K562 (cell line): ENCODE measurements at regions not wholly inside any gene's neighbourhood (a gene's known extent, or its start where the extent isn't known, plus 50 kb on each side); places are given as distances from the start of the nearest gene placed in this dataset.

Source experiments
- CBX5 ChIP-seq: IDR thresholded peaks from 2 replicates; pipeline ENCODE4 v1.6.1; 2014; ENCODE audit warnings: low read depth, borderline replicate concordance
- FOSL1 ChIP-seq: fragments of 200-800 bp; sonication (Bioruptor generic); conservative IDR thresholded peaks from 2 replicates; pipeline ENCODE4 v1.6.1; 2016; ENCODE audit warnings: missing genetic modification characterization, missing compliant biosample characterization
- FOXJ3 ChIP-seq: sonication (generic); formaldehyde crosslinking; IDR thresholded peaks from 2 replicates; pipeline ENCODE4 v1.4.0; 2020; ENCODE audit warnings: mild to moderate bottlenecking, missing genetic modification reagents
- LEF1 ChIP-seq: fragments of 450-650 bp; IDR thresholded peaks from 2 replicates; pipeline ENCODE4 v1.6.1; 2016; ENCODE audit warnings: mild to moderate bottlenecking
- POLR2A ChIP-seq: fragments of 450-650 bp; conservative IDR thresholded peaks from 2 replicates; pipeline ENCODE4 v1.6.1; 2016
- POLR2AphosphoS5 ChIP-seq: IDR thresholded peaks from 2 replicates; pipeline ENCODE4 v1.6.1; 2011; ENCODE audit warnings: mild to moderate bottlenecking, low read depth, low read length, moderate library complexity; ENCODE audit not compliant: control insufficient read depth, insufficient read depth
- RBM17 ChIP-seq: fragments of 200-400 bp; formaldehyde crosslinking; IDR thresholded peaks from 2 replicates; pipeline ENCODE4 v1.6.1; 2017; ENCODE audit warnings: low read depth, mild to moderate bottlenecking, low read length, borderline replicate concordance
- ZNF146 ChIP-seq: IDR thresholded peaks from one replicate; pipeline ENCODE4 v1.6.1; 2018; ENCODE audit warnings: missing compliant biosample characterization; ENCODE audit not compliant: unreplicated experiment
- ZNF384 ChIP-seq: IDR thresholded peaks from 2 replicates; pipeline ENCODE4 v1.6.1; 2012; ENCODE audit warnings: low read depth, low read length, improper control_type of control experiment
- TF ChIP-seq, protein P1 (sequence below): sonication (generic); formaldehyde crosslinking; IDR thresholded peaks from 2 replicates; pipeline ENCODE4 v1.9.0; 2022; ENCODE audit warnings: mild to moderate bottlenecking, missing genetic modification reagents
- TF ChIP-seq, protein P2 (sequence below), 2 experiments: fragments of 450-650 bp in 1 of 2; sonication (generic) in 1 of 2; formaldehyde crosslinking in 1 of 2; IDR thresholded peaks in 1 of 2; conservative IDR thresholded peaks in 1 of 2; 2 replicates each; pipeline versions ENCODE4 v1.6.1 to v1.8.1; 2016 to 2023; ENCODE audit warnings: mild to moderate bottlenecking in 2 of 2, moderate library complexity in 2 of 2, inconsistent platforms in 1 of 2, missing genetic modification reagents in 1 of 2
- TF ChIP-seq, protein P3 (sequence below): sonication (generic); formaldehyde crosslinking; IDR thresholded peaks from 2 replicates; pipeline ENCODE4 v1.8.0; 2022; ENCODE audit warnings: mild to moderate bottlenecking, missing genetic modification reagents
- TF ChIP-seq, protein P4 (sequence below): sonication (generic); formaldehyde crosslinking; IDR thresholded peaks from 2 replicates; pipeline ENCODE4 v1.8.1; 2022; ENCODE audit warnings: missing genetic modification reagents

DNA sequence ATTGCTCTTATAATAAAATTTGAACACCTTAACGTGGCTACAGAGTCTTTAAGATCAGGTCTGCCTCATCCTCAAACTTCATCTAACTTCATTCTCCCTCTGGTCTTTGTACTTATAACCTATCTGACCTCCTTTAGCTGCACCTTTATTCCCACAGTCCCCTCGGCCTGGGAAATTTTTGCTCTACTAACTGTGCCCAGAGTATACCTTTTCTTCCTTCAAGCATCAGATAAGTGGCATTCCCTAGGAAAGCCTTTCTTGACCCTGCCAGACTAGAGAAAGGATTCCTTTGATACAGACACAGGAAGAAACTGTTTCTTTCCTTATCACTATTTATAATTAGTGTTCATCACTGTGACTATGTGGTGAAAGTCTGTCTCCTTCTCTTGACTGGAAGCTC lies 79.2 kb upstream of the RPRM start:
- TF ChIP-seq, protein P1, sequence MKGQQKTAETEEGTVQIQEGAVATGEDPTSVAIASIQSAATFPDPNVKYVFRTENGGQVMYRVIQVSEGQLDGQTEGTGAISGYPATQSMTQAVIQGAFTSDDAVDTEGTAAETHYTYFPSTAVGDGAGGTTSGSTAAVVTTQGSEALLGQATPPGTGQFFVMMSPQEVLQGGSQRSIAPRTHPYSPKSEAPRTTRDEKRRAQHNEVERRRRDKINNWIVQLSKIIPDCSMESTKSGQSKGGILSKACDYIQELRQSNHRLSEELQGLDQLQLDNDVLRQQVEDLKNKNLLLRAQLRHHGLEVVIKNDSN (CRISPR knock-in tag): no peak
- TF ChIP-seq, protein P2, sequence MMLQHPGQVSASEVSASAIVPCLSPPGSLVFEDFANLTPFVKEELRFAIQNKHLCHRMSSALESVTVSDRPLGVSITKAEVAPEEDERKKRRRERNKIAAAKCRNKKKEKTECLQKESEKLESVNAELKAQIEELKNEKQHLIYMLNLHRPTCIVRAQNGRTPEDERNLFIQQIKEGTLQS (IDR thresholded peaks at IDR 0.05): no peak
- TF ChIP-seq, protein P2 (CRISPR knock-in tag; conservative IDR thresholded peaks at IDR 0.05): no peak
- TF ChIP-seq, protein P3, sequence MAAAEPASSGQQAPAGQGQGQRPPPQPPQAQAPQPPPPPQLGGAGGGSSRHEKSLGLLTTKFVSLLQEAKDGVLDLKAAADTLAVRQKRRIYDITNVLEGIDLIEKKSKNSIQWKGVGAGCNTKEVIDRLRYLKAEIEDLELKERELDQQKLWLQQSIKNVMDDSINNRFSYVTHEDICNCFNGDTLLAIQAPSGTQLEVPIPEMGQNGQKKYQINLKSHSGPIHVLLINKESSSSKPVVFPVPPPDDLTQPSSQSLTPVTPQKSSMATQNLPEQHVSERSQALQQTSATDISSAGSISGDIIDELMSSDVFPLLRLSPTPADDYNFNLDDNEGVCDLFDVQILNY (CRISPR knock-in tag): no peak
- TF ChIP-seq, protein P4, sequence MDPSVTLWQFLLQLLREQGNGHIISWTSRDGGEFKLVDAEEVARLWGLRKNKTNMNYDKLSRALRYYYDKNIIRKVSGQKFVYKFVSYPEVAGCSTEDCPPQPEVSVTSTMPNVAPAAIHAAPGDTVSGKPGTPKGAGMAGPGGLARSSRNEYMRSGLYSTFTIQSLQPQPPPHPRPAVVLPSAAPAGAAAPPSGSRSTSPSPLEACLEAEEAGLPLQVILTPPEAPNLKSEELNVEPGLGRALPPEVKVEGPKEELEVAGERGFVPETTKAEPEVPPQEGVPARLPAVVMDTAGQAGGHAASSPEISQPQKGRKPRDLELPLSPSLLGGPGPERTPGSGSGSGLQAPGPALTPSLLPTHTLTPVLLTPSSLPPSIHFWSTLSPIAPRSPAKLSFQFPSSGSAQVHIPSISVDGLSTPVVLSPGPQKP: no peak
- TF ChIP-seq POLR2AphosphoS5 (no peak), POLR2A (no peak), LEF1 (no peak), ZNF384 (no peak), RBM17 (no peak), FOXJ3 (CRISPR knock-in tag) (no peak), ZNF146 (CRISPR knock-in tag) (no peak), FOSL1 (no peak), CBX5 (no peak)
